Stimulated activated CD8-positive, alpha-beta memory T cell treated with anti-CD3 and anti-CD28 coated beads, Interleukin-7, amount 100 ng/mL, for 24 hours (primary cell): ENCODE measurements at regions not wholly inside any gene's neighbourhood (a gene's known extent, or its start where the extent isn't known, plus 50 kb on each side); places are given as distances from the start of the nearest gene placed in this dataset.

Source experiments
- DNase-seq: peaks from one replicate; pipeline ENCODE4 v3.0.0-alpha.2; 2020; ENCODE audit warnings: low read depth

GRCh38 chr6:102405860-102406259 lies 1012.4 kb downstream of the GRIK2 start:
- no peak for DNase-seq

GRCh38 chr6:102402635-102403329 lies 1009.3 kb downstream of the GRIK2 start:
- DNase-seq: no peak

- no peak for DNase-seq
These were observed 1005.4 kb downstream of the GRIK2 start for GRCh38 chr6:102398788-102399390.

GRCh38 chr6:102390541-102390940 lies 997.0 kb downstream of the GRIK2 start:
- no peak for DNase-seq

GRCh38 chr6:102389994-102390393 lies 996.5 kb downstream of the GRIK2 start:
- no peak for DNase-seq

- no peak for DNase-seq
These were observed 994.0 kb downstream of the GRIK2 start for GRCh38 chr6:102387326-102388033.

GRCh38 chr6:102381203-102381602 lies 987.7 kb downstream of the GRIK2 start:
- DNase-seq: no peak

- DNase-seq: no peak
These were observed 962.7 kb downstream of the GRIK2 start for GRCh38 chr6:102356170-102356569.

GRCh38 chr6:102355578-102355977 lies 962.1 kb downstream of the GRIK2 start:
- DNase-seq: no peak

- DNase-seq: no peak
These were observed 959.0 kb downstream of the GRIK2 start for GRCh38 chr6:102352552-102352951.

- DNase-seq: no peak
These were observed 951.3 kb downstream of the GRIK2 start for GRCh38 chr6:102344769-102345168.

- no peak for DNase-seq
These were observed 946.8 kb downstream of the GRIK2 start for GRCh38 chr6:102340311-102340710.

- no peak for DNase-seq
These were observed 940.2 kb downstream of the GRIK2 start for GRCh38 chr6:102333736-102334135.

GRCh38 chr6:102327697-102328225 lies 934.3 kb downstream of the GRIK2 start:
- no peak for DNase-seq

GRCh38 chr6:102313699-102314098 lies 920.2 kb downstream of the GRIK2 start:
- no peak for DNase-seq

- no peak for DNase-seq
These were observed 916.2 kb downstream of the GRIK2 start for GRCh38 chr6:102309700-102310099.

GRCh38 chr6:102300350-102300749 lies 906.8 kb downstream of the GRIK2 start:
- DNase-seq: no peak

GRCh38 chr6:102298051-102298450 lies 904.5 kb downstream of the GRIK2 start:
- DNase-seq: no peak
